Neural cell (in vitro differentiated cells): ENCODE measurements at regions not wholly inside any gene's neighbourhood (a gene's known extent, or its start where the extent isn't known, plus 50 kb on each side); places are given as distances from the start of the nearest gene placed in this dataset.

ENCODE experiments used
- H2AFZ ChIP-seq: fragments of 200-600, 300-800 bp; sonication (generic), shearing (Covaris generic); 2 replicates; pipeline ENCODE4 v1.6.0; 2014; ENCODE audit warnings: low read depth, mild to moderate bottlenecking, antibody characterized with exemption, low read length, moderate library complexity
- H3F3A ChIP-seq: fragments of 200-600 bp; shearing (Covaris generic); 2 replicates; pipeline ENCODE4 v1.6.1; 2016; ENCODE audit warnings: mild to moderate bottlenecking, moderate library complexity, mixed read lengths, antibody characterized with exemption, low read length; ENCODE audit not compliant: insufficient read depth, poor library complexity, severe bottlenecking
- H3K27ac ChIP-seq: fragments of 200-600, 300-800 bp; sonication (generic), shearing (Covaris generic); 2 replicates; pipeline ENCODE4 v1.5.1; 2014; ENCODE audit warnings: mild to moderate bottlenecking, low read length, moderate library complexity
- H3K27me3 ChIP-seq: fragments of 300-800, 200-600 bp; sonication (generic), shearing (Covaris generic); 2 replicates; pipeline ENCODE4 v1.6.0; 2014; ENCODE audit warnings: mild to moderate bottlenecking, low read depth, low read length, moderate library complexity; ENCODE audit not compliant: insufficient read depth
- H3K36me3 ChIP-seq: fragments of 300-800, 200-600 bp; sonication (generic), shearing (Covaris generic); 2 replicates; pipeline ENCODE4 v1.5.1; 2014; ENCODE audit warnings: mild to moderate bottlenecking, antibody characterized with exemption, low read length, moderate library complexity; ENCODE audit not compliant: insufficient read depth
- H3K4me2 ChIP-seq: fragments of 300-800, 200-600 bp; sonication (generic), shearing (Covaris generic); 2 replicates; pipeline ENCODE4 v1.6.0; 2014; ENCODE audit warnings: mild to moderate bottlenecking, low read length
- H3K4me3 ChIP-seq: fragments of 300-800, 200-600 bp; sonication (generic), shearing (Covaris generic); 2 replicates; pipeline ENCODE4 v1.5.1; 2014; ENCODE audit warnings: mild to moderate bottlenecking, low read length, moderate library complexity
- H3K79me2 ChIP-seq: fragments of 200-600 bp; shearing (Covaris generic); replicated peaks from 2 replicates; pipeline ENCODE4 v1.6.0; 2014; ENCODE audit warnings: mild to moderate bottlenecking, low read length, moderate library complexity; ENCODE audit not compliant: insufficient read depth
- H3K9ac ChIP-seq: fragments of 300-800, 200-600 bp; sonication (generic), shearing (Covaris generic); 2 replicates; pipeline ENCODE4 v1.6.1; 2016; ENCODE audit warnings: mild to moderate bottlenecking, low read length, mixed read lengths
- H3K9me2 ChIP-seq: fragments of 200-600 bp; shearing (Covaris generic); 2 replicates; pipeline ENCODE4 v1.6.1; 2016; ENCODE audit warnings: mild to moderate bottlenecking, low read length, mixed read lengths; ENCODE audit not compliant: insufficient read depth
- H3K9me3 ChIP-seq: fragments of 200-600, 300-800 bp; sonication (generic), shearing (Covaris generic); 2 replicates; pipeline ENCODE4 v1.6.1; 2016; ENCODE audit warnings: mild to moderate bottlenecking, mixed run types, low read length, moderate library complexity, mixed read lengths
- H4K20me1 ChIP-seq: fragments of 200-600 bp; shearing (Covaris generic); 2 replicates; pipeline ENCODE4 v1.6.1; 2016; ENCODE audit warnings: mild to moderate bottlenecking, mixed run types; ENCODE audit not compliant: insufficient read depth
- EP300 ChIP-seq: fragments of 450-650 bp; conservative IDR thresholded peaks from 2 replicates; pipeline ENCODE4 v1.6.1; 2014; ENCODE audit warnings: antibody characterized with exemption, mild to moderate bottlenecking, moderate library complexity; ENCODE audit not compliant: poor library complexity, severe bottlenecking
- EZH2 ChIP-seq: fragments of 200-600, 300-800 bp; shearing (Covaris generic), sonication (generic); IDR thresholded peaks from 2 replicates; pipeline ENCODE4 v1.6.1; 2014; ENCODE audit warnings: antibody characterized with exemption, low read length, borderline replicate concordance, mild to moderate bottlenecking; ENCODE audit not compliant: insufficient read depth, poor library complexity, severe bottlenecking
- MXI1 ChIP-seq: fragments of 450-650 bp; conservative IDR thresholded peaks from 2 replicates; pipeline ENCODE4 v1.6.1; 2014; ENCODE audit warnings: antibody characterized with exemption, mild to moderate bottlenecking; ENCODE audit not compliant: poor library complexity, severe bottlenecking
- POLR2AphosphoS5 ChIP-seq: IDR thresholded peaks from 2 replicates; pipeline ENCODE4 v1.6.1; 2012
- RAD21 ChIP-seq: fragments of 450-650 bp; conservative IDR thresholded peaks from 2 replicates; pipeline ENCODE4 v1.6.1; 2014; ENCODE audit warnings: antibody characterized with exemption, mild to moderate bottlenecking, moderate library complexity
- SMC3 ChIP-seq: fragments of 450-650 bp; conservative IDR thresholded peaks from 2 replicates; pipeline ENCODE4 v1.6.1; 2014; ENCODE audit warnings: antibody characterized with exemption, mild to moderate bottlenecking, moderate library complexity; ENCODE audit not compliant: poor library complexity
- TAF1 ChIP-seq: IDR thresholded peaks from 2 replicates; pipeline ENCODE4 v1.6.1; 2012; ENCODE audit warnings: low read depth
- TF ChIP-seq, protein P1 (sequence below): fragments of 450-650 bp; IDR thresholded peaks from 2 replicates; pipeline ENCODE4 v1.5.1; 2014; ENCODE audit warnings: antibody characterized with exemption, mild to moderate bottlenecking, moderate library complexity; ENCODE audit not compliant: poor library complexity, severe bottlenecking
- TF ChIP-seq, protein P2 (sequence below): IDR thresholded peaks from 2 replicates; pipeline ENCODE4 v1.6.1; 2012; ENCODE audit warnings: borderline replicate concordance

DNA sequence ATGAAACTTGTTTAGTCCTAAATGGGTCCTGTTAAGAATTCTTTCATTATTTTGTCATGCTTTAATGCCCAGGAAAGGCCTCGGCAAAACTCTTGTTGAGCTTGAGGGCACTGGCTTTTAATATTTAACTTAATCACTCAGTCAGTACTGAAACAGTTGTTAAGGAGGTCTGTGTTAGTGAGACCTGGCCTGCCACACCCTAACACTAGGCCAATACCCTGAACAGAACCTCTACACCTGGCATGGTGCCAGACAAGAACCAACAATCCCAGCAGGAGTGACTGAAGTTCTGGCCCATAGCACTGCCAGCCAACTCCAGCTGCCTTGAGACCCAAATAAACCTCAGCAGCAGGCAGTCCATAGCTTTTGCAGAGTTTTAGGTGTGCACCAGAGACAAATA is 85.7 kb upstream of the ITM2A start:
- H3K27me3 ChIP-seq, result no peaks in the 10 kb centered on the region
- H3K79me2 ChIP-seq, result no peaks in the 10 kb centered on the region
- H3K9ac ChIP-seq, result no peak overlapping the region
- H3K36me3 ChIP-seq, result no peaks in the 10 kb centered on the region
- H4K20me1 ChIP-seq, result no peaks in the 10 kb centered on the region
- H3K4me2 ChIP-seq, result no peak overlapping the region
- TF ChIP-seq EP300, result no peak
- no peak for TF ChIP-seq RAD21
- TF ChIP-seq POLR2AphosphoS5, result no peak
- TF ChIP-seq, protein P1, sequence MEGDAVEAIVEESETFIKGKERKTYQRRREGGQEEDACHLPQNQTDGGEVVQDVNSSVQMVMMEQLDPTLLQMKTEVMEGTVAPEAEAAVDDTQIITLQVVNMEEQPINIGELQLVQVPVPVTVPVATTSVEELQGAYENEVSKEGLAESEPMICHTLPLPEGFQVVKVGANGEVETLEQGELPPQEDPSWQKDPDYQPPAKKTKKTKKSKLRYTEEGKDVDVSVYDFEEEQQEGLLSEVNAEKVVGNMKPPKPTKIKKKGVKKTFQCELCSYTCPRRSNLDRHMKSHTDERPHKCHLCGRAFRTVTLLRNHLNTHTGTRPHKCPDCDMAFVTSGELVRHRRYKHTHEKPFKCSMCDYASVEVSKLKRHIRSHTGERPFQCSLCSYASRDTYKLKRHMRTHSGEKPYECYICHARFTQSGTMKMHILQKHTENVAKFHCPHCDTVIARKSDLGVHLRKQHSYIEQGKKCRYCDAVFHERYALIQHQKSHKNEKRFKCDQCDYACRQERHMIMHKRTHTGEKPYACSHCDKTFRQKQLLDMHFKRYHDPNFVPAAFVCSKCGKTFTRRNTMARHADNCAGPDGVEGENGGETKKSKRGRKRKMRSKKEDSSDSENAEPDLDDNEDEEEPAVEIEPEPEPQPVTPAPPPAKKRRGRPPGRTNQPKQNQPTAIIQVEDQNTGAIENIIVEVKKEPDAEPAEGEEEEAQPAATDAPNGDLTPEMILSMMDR, result no peak
- no peak for TF ChIP-seq EZH2
- no peak for TF ChIP-seq TAF1
- no peak for TF ChIP-seq SMC3
- no peak for TF ChIP-seq MXI1
- TF ChIP-seq, protein P2, sequence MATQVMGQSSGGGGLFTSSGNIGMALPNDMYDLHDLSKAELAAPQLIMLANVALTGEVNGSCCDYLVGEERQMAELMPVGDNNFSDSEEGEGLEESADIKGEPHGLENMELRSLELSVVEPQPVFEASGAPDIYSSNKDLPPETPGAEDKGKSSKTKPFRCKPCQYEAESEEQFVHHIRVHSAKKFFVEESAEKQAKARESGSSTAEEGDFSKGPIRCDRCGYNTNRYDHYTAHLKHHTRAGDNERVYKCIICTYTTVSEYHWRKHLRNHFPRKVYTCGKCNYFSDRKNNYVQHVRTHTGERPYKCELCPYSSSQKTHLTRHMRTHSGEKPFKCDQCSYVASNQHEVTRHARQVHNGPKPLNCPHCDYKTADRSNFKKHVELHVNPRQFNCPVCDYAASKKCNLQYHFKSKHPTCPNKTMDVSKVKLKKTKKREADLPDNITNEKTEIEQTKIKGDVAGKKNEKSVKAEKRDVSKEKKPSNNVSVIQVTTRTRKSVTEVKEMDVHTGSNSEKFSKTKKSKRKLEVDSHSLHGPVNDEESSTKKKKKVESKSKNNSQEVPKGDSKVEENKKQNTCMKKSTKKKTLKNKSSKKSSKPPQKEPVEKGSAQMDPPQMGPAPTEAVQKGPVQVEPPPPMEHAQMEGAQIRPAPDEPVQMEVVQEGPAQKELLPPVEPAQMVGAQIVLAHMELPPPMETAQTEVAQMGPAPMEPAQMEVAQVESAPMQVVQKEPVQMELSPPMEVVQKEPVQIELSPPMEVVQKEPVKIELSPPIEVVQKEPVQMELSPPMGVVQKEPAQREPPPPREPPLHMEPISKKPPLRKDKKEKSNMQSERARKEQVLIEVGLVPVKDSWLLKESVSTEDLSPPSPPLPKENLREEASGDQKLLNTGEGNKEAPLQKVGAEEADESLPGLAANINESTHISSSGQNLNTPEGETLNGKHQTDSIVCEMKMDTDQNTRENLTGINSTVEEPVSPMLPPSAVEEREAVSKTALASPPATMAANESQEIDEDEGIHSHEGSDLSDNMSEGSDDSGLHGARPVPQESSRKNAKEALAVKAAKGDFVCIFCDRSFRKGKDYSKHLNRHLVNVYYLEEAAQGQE, result no peak
- H3F3A ChIP-seq, result no peaks in the 10 kb centered on the region
- no peaks in the 10 kb centered on the region for H3K9me2 ChIP-seq
- H2AFZ ChIP-seq, result no peak overlapping the region
- H3K9me3 ChIP-seq, result no peaks in the 10 kb centered on the region
- H3K4me3 ChIP-seq, result no peak overlapping the region
- H3K27ac ChIP-seq, result no peak overlapping the region

GRCh38 chrX:79444694-79445210 is 77.6 kb upstream of the ITM2A start:
- no peak overlapping the region for H3K4me3 ChIP-seq
- no peaks in the 10 kb centered on the region for H4K20me1 ChIP-seq
- no peaks in the 10 kb centered on the region for H3K9me2 ChIP-seq
- no peak overlapping the region for H2AFZ ChIP-seq
- H3K9me3 ChIP-seq, result no peaks in the 10 kb centered on the region
- TF ChIP-seq SMC3, result no peak
- TF ChIP-seq MXI1, result no peak
- TF ChIP-seq EZH2, result no peak
- no peak for TF ChIP-seq EP300
- TF ChIP-seq TAF1, result no peak
- TF ChIP-seq RAD21, result no peak
- TF ChIP-seq, protein P1, result no peak
- TF ChIP-seq, protein P2, result no peak
- no peak for TF ChIP-seq POLR2AphosphoS5
- no peaks in the 10 kb centered on the region for H3K79me2 ChIP-seq
- H3K9ac ChIP-seq, result no peak overlapping the region
- H3K36me3 ChIP-seq, result no peaks in the 10 kb centered on the region
- no peak overlapping the region for H3K4me2 ChIP-seq
- H3K27me3 ChIP-seq, result no peaks in the 10 kb centered on the region
- H3F3A ChIP-seq, result no peaks in the 10 kb centered on the region
- no peak overlapping the region for H3K27ac ChIP-seq
